Fibroblast of lung (primary cell): ENCODE measurements at regions not wholly inside any gene's neighbourhood (a gene's known extent, or its start where the extent isn't known, plus 50 kb on each side); places are given as distances from the start of the nearest gene placed in this dataset.

Experiments used
- CTCF ChIP-seq, 2 donors: IDR thresholded peaks in 1 of 2; conservative IDR thresholded peaks in 1 of 2; 1 replicate in 1 of 2; 2 replicates in 1 of 2; pipeline ENCODE4 v1.5.1; 2011 to 2012; ENCODE audit warnings: low read length in 2 of 2, control low read depth in 1 of 2, inconsistent platforms in 1 of 2, low read depth in 1 of 2, mild to moderate bottlenecking in 1 of 2
- EZH2 ChIP-seq: IDR thresholded peaks from 2 replicates; pipeline ENCODE4 v1.5.1; 2012; ENCODE audit warnings: low read length, control low read depth, mild to moderate bottlenecking; ENCODE audit errors: missing control alignments

- TF ChIP-seq CTCF (conservative IDR thresholded peaks at IDR 0.05 in 1 of 2, IDR thresholded peaks at IDR 0.05 in 1 of 2; ENCODE audit: low read depth in 1 of 2, low read length in 2 of 2) (no peak), EZH2 (no peak)
Measured at GRCh38 chr2:17276220-17276619, 242.0 kb downstream of the RAD51AP2 start.
